NCI-H2029 (cell line): ENCODE measurements at regions not wholly inside any gene's neighbourhood (a gene's known extent, or its start where the extent isn't known, plus 50 kb on each side); places are given as distances from the start of the nearest gene placed in this dataset.

ENCODE experiments used
- DNase-seq: peaks from one replicate; lab custom pipeline; 2025; lab: John Stamatoyannopoulos, UW

GRCh38 chr15:62745621-62746225 lies 296.8 kb upstream of the TPM1 start:
- DNase-seq, result no peak

GRCh38 chr15:62748196-62748595 lies 294.4 kb upstream of the TPM1 start:
- no peak for DNase-seq

GRCh38 chr15:62749036-62749815 lies 293.3 kb upstream of the TPM1 start:
- no peak for DNase-seq

DNA sequence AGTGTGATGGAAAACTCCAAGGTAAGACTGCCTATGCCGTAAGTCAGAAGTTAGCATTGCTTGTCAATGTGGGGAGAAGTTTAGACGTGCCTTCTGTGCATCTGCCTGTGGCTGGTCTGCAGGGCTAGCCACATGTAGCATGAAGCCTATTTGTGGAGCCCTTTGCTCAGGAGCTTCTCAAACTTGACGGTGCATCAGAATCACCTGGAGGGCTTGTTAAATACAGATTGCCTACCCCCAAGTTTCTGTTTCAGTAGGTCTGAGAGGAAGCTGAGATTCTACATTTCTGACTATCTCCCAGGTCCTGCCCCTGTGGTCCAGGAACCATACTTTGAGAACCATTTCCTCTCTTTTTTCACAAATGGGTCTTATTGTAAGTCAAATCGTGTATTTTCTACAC lies 292.1 kb upstream of the TPM1 start:
- DNase-seq, result no peak

DNA sequence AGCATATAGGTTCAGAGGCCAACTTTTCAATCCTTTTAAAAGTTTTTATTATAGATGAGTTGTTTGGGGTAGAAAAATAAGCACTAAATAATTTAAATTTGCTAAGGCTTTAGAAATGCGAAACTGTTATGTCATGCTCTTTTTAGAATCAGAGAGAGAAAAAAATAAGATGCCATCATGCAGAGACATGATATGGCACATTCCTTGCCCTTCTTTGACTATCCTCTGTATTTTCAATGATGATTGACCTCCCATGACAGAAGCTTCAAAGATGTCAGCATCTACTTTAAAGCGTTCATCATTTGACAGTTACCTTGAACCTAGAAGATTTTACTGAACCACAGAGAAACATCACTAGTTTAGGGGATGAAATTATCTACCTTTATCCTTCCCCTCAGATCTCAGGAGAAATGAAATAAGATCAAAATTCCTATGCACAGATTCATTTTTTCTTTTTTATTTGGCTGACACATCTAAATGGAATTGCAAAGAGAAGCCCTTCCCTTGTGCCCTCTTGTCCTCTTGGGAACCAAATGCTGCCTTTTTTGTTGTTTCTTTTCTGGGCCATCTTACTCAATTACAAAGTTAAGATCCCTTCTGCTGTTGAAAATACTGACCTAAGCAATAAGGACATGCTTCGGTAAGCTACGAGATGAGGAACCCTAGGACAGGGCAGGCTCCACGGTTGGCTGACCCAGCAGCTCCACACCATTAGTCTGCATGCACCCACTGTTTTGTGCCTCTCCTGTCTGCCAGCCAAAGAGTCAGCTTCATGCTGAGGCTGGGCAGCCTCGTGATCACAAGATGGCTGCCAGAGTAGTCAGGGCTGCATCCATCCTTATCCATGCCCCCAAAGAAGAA lies 289.7 kb upstream of the TPM1 start:
- DNase-seq, result no peak

DNA sequence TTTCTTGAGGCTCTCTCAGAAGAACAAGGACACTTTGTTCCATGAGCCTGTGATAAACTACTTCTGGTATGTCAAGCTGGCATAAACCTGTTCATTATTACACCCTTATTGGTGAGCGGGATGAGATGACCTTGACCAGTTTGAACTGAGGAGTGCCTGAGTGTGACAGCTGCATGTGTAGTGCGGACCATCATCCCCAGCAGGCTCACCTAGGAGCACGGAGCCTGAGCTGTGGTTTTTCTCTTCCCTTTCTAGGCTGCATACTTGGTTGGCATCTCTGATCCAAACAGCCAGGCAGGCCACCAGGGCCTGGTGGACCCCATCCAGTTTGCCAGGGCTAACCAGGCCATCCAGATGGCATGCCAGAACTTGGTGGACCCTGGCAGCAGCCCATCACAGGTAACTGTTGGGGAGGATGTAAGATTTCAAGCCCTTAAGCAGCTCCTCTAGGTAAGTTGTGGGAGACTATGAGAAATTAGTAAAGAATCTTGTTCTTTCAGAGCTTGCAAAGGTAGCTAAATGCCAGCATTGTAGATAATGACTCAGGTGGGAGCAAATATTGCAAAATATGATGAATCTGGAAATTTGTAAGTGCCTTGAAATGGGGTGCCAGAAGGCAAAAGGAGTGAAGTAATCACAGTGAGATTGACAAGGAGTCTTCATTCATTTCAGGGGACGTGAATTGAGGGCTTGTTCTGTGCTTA lies 288.9 kb upstream of the TPM1 start:
- no peak for DNase-seq

DNA sequence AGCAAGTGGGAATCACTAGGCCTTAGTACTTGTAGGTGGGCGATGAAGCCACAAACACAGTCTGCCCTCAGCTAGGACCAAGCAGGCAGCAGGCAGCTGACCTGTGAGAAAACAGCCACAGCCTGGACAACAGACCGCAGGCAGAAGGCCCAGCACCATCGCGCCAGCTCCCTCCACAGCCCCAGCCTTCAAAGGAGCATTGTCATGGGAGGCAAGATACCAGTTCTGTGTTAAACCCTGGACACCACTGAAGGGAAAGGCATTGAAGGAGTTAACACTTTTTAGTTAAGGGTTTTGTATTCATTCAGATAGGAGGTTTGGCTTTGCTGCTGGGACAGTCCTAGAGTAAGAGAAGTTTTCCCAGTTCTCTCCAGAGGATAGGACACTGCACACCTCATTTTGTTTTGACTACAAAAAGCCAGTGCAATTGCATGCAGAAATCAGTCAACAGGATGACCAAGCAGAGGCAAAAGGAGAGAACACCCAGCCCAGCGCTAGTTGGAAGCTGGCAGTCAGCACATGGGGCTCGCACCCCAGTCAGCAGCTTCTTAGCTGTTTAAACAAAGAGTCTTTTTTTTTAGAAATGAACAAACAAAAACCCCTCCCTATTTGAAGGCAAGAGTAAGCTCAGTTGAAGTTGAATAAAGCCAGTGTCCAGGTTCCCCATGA lies 286.1 kb upstream of the TPM1 start:
- DNase-seq, result no peak

- no peak for DNase-seq
Observed at GRCh38 chr15:62756995-62757360, 285.6 kb upstream of the TPM1 start.

DNA sequence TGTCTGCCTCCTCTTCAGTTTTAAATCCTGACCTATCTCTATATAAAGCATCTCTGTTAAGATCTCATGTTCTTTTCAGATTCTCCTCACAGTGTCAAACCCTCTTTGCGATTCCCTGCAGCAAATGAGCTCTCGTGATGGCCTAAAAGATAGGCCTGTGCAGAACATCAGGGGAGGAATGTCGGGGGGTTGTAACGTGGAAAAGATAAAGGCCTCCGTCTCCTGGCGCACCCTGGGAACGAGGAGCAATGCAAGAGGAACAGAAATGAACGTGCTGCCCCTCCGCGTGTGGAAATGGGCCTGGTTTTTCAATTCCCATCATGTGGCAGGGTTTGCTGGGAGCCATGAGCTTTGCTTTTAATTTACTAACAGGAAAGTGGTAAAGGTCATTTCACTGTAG lies 285.0 kb upstream of the TPM1 start:
- no peak for DNase-seq

- DNase-seq, result no peak
Observed at GRCh38 chr15:62758126-62758951, 284.2 kb upstream of the TPM1 start.

DNA sequence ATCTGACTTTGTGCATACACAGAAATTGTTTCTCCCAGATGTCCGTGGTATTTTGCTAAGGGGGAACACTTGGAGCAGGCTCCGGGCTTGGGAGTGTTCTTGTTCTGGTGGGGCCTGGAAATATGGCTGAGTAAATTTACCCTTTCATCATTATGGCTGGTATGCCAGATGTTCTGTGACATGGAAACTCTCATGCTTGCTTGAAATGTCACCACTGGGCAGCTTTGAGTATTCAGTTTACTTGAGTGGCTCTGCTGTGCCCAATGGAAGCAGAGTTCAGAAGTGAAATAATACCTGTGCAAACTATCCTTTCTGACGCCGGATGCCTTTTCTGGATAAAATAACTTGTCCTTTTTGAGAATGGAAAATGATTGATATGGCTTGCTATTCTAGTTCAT lies 283.6 kb upstream of the TPM1 start:
- DNase-seq, result no peak

DNA sequence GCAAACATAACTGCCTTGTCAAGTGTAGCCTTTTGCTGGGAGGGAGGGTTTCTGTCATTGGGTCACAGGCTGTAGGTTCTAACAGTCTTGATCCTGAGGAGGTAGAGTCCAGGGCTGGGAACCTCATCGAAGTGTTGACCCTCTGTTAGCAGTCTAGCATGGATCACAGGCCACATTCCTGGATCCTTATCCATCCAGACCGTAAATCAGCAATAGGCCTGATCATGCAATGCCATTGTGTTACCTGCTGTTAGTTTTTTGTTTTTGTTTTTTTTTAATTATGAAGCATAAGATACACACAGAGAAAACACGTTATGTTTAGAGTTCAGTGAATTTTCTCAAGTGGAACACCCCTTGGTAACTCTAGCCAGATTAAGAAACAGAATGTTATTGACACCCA lies 282.0 kb upstream of the TPM1 start:
- no peak for DNase-seq

DNA sequence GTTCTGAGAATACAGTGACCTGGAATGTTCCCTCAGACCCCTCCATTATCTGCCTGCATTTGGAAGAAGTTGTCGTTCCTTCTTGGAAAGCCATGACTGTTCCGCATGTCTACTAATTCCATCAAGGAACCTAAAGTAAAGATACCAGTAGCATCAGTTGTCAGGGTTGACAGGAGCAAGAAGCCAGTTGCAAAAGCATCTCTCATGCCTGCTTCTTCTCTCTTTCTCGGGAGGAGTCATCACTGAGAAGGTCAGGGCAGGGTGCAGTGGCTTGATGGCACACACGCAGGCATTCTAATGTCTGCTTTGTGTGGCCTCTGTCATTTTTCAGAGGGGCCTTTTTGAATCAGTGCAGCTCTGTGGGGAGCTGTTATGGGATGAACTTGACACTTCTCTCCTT lies 276.6 kb upstream of the TPM1 start:
- DNase-seq, result no peak

DNA sequence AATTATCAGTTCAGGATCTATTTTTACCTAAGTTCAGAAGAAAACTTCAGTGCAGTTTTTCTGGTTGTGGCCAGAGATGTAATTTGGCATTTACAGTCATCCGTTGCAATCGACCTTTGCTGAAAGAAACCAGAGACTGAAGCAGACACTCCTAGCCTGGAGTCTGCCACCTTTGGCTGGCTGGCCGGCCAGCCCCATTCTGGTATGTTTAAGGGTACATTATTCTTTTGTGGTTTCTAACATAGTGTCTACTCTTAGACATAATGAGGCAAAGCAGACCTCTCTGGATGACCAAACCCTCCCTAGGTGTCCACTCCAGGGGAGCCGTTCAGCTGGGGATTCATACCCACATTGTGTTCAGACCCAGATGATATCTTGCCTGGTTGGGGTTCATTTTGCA lies 275.9 kb upstream of the TPM1 start:
- DNase-seq, result no peak

DNA sequence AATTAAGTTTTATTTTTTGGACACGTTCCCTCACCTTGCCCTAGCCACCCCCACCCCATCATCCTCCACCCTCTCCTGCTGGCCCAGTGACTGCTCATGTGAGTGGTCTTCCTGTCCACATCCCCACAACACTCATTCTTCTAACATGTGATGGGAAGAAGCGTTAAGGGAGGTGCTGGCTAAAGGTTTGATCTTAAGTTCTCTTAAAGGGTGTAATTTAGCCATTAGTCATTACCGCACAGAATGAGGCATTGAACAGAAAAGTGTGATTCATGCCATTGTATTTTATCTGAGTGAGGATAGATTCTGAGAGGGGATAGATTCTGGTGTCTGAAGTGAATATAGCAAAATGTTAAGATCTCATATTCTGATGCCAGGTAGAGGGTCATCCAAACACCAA lies 272.9 kb upstream of the TPM1 start:
- DNase-seq, result no peak

DNA sequence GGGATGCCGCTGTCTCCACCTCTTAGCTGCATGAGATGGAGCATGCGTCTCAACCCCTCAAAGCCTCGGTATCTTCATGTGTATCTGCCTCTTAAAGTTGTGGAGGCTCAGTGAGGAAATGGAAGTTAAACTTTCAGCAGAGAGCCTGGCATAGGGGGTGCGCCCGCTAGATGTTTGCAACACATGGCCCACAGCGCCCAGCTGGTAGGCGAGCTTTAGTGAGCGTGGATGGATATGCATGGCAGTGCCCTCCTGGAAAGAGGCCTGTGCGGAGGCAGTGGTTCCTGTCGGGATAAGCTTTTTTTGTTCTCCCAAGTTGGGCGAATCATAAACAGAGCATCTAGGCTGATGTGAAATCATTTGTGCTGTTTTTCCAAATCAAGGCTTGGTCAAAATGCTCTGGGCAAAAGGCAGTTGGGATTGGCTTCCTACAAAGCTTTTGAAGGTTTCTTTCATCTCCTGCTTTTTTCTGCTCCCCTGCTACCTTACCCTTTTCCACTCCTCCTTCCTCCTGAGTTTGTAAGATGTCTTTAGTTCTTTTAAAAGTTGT lies 272.4 kb upstream of the TPM1 start:
- no peak for DNase-seq

- DNase-seq, result no peak
Observed at GRCh38 chr15:62770752-62771151, 271.8 kb upstream of the TPM1 start.

DNA sequence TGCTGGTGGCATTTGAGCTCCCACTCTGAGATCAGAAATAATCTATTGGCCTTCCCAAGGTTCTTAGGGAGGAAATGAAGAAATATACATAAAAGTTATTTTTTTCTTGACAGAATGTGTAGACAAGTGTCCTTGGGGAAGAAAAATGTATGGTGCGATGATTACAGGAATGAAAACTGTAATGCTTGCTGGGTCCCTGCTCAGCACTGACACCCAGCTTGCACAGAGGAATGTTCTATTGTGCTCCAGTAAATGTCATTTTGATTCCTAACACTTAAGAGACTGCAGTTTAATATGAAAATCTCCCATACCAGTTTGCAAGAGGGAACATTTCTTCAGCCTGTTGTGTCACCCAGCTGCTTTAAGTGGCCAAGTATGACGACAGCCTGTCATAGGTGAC lies 271.3 kb upstream of the TPM1 start:
- no peak for DNase-seq

DNA sequence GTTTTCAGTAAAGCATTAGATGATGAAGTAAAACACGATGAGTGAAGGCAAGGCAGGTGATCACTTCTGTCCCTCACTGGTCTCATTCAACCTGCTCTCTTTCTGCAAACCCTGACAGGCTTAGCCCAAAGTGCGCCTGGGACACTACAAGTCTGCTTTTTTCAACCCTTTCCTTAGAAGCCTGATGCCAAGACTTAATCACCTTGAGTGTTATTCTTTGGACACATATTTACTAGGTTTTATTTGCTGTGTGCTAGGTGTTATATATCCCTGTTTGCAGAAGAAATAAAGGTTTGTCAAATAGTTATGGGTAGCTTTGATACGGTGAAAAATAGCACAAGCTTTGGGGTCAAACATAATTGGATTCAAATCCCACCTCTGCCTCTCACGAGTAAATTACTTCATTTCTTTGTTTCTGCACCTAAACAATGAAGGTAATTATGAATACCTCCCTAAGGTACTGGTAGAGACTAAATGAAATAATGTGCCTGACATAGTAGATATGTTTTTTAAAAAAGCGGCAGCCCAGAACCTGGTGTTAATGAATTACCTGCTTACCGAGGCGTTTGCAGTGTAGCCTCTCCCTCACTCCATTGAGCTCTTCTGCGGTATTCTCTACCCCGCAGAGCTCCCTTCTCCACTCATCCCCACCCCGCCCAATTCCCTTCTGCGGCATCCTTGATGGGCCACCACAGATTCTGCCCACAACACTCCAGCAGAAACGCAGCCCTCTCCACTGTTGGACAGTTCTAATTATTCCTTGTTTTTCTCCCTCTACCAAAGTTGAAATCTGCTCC lies 269.0 kb upstream of the TPM1 start:
- no peak for DNase-seq

GRCh38 chr15:62775932-62776331 lies 266.6 kb upstream of the TPM1 start:
- DNase-seq, result no peak
